ENCODE measurements at regions not wholly inside any gene's neighbourhood (a gene's known extent, or its start where the extent isn't known, plus 50 kb on each side); places are given as distances from the start of the nearest gene placed in this dataset.

DNA sequence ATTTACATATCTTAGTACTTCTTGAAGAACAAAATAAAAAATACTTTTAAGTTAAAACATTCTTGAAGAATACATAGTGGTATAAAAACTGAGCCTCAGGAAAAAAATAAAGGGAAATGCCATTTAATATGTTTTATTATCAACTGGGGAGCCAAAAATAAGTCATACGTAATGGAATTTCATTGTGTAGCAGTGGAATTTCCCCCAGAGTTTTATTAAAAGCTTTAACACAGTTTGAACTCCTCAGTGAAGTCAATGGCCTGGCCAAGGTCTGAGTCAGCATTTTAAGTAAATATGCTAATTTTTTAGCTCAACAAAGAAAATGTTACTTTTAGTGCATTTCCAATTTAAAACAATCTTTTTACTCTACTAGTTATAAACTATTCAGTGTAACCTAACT lies 350.1 kb upstream of the ATP2B1 start:
- Histone ChIP-seq H3K4me3 (ENCODE audit: low read length) (no peak overlapping the region), H3K36me3 (replicated peaks; ENCODE audit: insufficient read depth, low read length) (no peaks in the 10 kb centered on the region), H3K4me1 (ENCODE audit: low read length) (no peaks in the 10 kb centered on the region), H3K4me2 (ENCODE audit: low read depth, low read length) (no peak overlapping the region), H3K27me3 (replicated peaks; ENCODE audit: insufficient read depth, low read length) (no peaks in the 10 kb centered on the region), H3K27ac (ENCODE audit: low read length) (no peak overlapping the region), H3K9me2 (replicated peaks; ENCODE audit: insufficient read depth, low read length) (no peaks in the 10 kb centered on the region), H4K20me1 (ENCODE audit: insufficient read depth, low read length) (no peaks in the 10 kb centered on the region), H3K9ac (ENCODE audit: low read length) (no peak overlapping the region), H3F3A (ENCODE audit: insufficient read depth, low read length) (no peaks in the 10 kb centered on the region), H2AFZ (ENCODE audit: low read length) (no peak overlapping the region), H3K79me2 (ENCODE audit: low read length) (no peaks in the 10 kb centered on the region), H3K9me3 (replicated peaks; ENCODE audit: insufficient read depth, low read length) (no peaks in the 10 kb centered on the region)
- DNase-seq = no peak
- TF ChIP-seq EZH2 (optimal IDR thresholded peaks at IDR 0.05; ENCODE audit: low read depth, low read length) (no peak), EZH2phosphoT487 (IDR thresholded peaks at IDR 0.05; ENCODE audit: low read length) (no peak)
- TF ChIP-seq, protein P1, sequence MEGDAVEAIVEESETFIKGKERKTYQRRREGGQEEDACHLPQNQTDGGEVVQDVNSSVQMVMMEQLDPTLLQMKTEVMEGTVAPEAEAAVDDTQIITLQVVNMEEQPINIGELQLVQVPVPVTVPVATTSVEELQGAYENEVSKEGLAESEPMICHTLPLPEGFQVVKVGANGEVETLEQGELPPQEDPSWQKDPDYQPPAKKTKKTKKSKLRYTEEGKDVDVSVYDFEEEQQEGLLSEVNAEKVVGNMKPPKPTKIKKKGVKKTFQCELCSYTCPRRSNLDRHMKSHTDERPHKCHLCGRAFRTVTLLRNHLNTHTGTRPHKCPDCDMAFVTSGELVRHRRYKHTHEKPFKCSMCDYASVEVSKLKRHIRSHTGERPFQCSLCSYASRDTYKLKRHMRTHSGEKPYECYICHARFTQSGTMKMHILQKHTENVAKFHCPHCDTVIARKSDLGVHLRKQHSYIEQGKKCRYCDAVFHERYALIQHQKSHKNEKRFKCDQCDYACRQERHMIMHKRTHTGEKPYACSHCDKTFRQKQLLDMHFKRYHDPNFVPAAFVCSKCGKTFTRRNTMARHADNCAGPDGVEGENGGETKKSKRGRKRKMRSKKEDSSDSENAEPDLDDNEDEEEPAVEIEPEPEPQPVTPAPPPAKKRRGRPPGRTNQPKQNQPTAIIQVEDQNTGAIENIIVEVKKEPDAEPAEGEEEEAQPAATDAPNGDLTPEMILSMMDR (IDR thresholded peaks at IDR 0.05; ENCODE audit: low read length) = no peak

DNA sequence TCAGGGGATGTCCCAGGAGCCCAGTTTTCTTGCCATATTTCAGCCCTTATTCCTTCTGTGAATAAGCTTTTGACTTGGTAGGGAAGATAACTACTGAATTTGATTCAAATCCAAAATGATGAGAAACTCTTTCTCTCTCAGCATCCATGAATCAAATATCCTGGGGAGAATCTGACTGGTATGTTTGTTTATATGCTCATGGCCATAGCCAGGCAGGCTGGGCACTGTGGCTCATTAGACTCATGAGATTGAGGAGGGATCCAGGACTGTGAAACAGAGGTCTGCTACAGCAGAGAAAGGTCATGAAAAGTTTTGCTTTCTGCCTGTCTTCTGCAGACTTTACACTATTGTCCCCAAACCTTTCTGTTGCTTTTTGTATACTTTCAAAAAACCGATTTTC lies 346.4 kb upstream of the ATP2B1 start:
- H3K27ac ChIP-seq (ENCODE audit: low read length) = no peak overlapping the region
- no peaks in the 10 kb centered on the region for H3K36me3 ChIP-seq (replicated peaks; ENCODE audit: insufficient read depth, low read length)
- no peaks in the 10 kb centered on the region for H3F3A ChIP-seq (ENCODE audit: insufficient read depth, low read length)
- TF ChIP-seq, protein P1 (IDR thresholded peaks at IDR 0.05; ENCODE audit: low read length) = no peak
- TF ChIP-seq EZH2phosphoT487 (IDR thresholded peaks at IDR 0.05; ENCODE audit: low read length) (no peak), EZH2 (optimal IDR thresholded peaks at IDR 0.05; ENCODE audit: low read depth, low read length) (no peak)
- no peaks in the 10 kb centered on the region; the same call in 1 of the 2 replicates for H3K9me3 ChIP-seq (replicated peaks; ENCODE audit: insufficient read depth, low read length)
- no peak overlapping the region for H3K4me3 ChIP-seq (ENCODE audit: low read length)
- H3K9me2 ChIP-seq (replicated peaks; ENCODE audit: insufficient read depth, low read length) = no peaks in the 10 kb centered on the region
- H3K9ac ChIP-seq (ENCODE audit: low read length) = no peak overlapping the region
- no peak for DNase-seq
- H3K27me3 ChIP-seq (replicated peaks; ENCODE audit: insufficient read depth, low read length) = no peaks in the 10 kb centered on the region
- H3K4me1 ChIP-seq (ENCODE audit: low read length) = no peaks in the 10 kb centered on the region
- H4K20me1 ChIP-seq (ENCODE audit: insufficient read depth, low read length) = no peaks in the 10 kb centered on the region
- no peaks in the 10 kb centered on the region for H3K79me2 ChIP-seq (ENCODE audit: low read length)
- no peak overlapping the region for H3K4me2 ChIP-seq (ENCODE audit: low read depth, low read length)
- H2AFZ ChIP-seq (ENCODE audit: low read length) = no peak overlapping the region

- no peaks in the 10 kb centered on the region; the same call in 1 of the 2 replicates for H3K9me3 ChIP-seq (replicated peaks; ENCODE audit: insufficient read depth, low read length)
- no peak overlapping the region for H3K4me2 ChIP-seq (ENCODE audit: low read depth, low read length)
- H3K27me3 ChIP-seq (replicated peaks; ENCODE audit: insufficient read depth, low read length) = no peaks in the 10 kb centered on the region
- H3K36me3 ChIP-seq (replicated peaks; ENCODE audit: insufficient read depth, low read length) = no peaks in the 10 kb centered on the region
- TF ChIP-seq, protein P1 (IDR thresholded peaks at IDR 0.05; ENCODE audit: low read length) = no peak
- TF ChIP-seq EZH2 (optimal IDR thresholded peaks at IDR 0.05; ENCODE audit: low read depth, low read length) = no peak
- TF ChIP-seq EZH2phosphoT487 (IDR thresholded peaks at IDR 0.05; ENCODE audit: low read length) = no peak
- H3K79me2 ChIP-seq (ENCODE audit: low read length) = no peaks in the 10 kb centered on the region
- no peak overlapping the region for H3K27ac ChIP-seq (ENCODE audit: low read length)
- H3K4me1 ChIP-seq (ENCODE audit: low read length) = no peaks in the 10 kb centered on the region
- H3K4me3 ChIP-seq (ENCODE audit: low read length) = no peak overlapping the region
- DNase-seq = no peak
- H3K9me2 ChIP-seq (replicated peaks; ENCODE audit: insufficient read depth, low read length) = no peaks in the 10 kb centered on the region
- H4K20me1 ChIP-seq (ENCODE audit: insufficient read depth, low read length) = no peaks in the 10 kb centered on the region
- no peak overlapping the region for H2AFZ ChIP-seq (ENCODE audit: low read length)
- H3F3A ChIP-seq (ENCODE audit: insufficient read depth, low read length) = no peaks in the 10 kb centered on the region
- H3K9ac ChIP-seq (ENCODE audit: low read length) = no peak overlapping the region
Measured at GRCh38 chr12:90048918-90049317, 340.3 kb upstream of the ATP2B1 start.
